Parathyroid adenoma (tissue), 2 donors: ENCODE measurements at regions not wholly inside any gene's neighbourhood (a gene's known extent, or its start where the extent isn't known, plus 50 kb on each side); places are given as distances from the start of the nearest gene placed in this dataset.
A peak's percentile ranks its signal among the peaks of the same experiment; 100 is the strongest.

ENCODE experiments used
- H2AFZ ChIP-seq: fragments of 300-600 bp; sonication (generic); one replicate; pipeline ENCODE4 v1.7.0; 2017; ENCODE audit warnings: antibody characterized with exemption, mild to moderate bottlenecking
- H3K27ac ChIP-seq: fragments of 300-600 bp; sonication (generic); one replicate; pipeline ENCODE4 v1.7.0; 2017
- H3K27me3 ChIP-seq: fragments of 300-600 bp; sonication (generic); one replicate; pipeline ENCODE4 v1.7.0; 2017; ENCODE audit warnings: low read length; ENCODE audit not compliant: control insufficient read depth, insufficient read depth
- H3K36me3 ChIP-seq: fragments of 300-600 bp; sonication (generic); one replicate; pipeline ENCODE4 v1.7.0; 2017; ENCODE audit warnings: low read length; ENCODE audit not compliant: control insufficient read depth, insufficient read depth
- H3K4me1 ChIP-seq: fragments of 300-600 bp; sonication (generic); one replicate; pipeline ENCODE4 v1.7.0; 2017; ENCODE audit warnings: control low read depth
- H3K4me2 ChIP-seq: fragments of 300-600 bp; sonication (generic); one replicate; pipeline ENCODE4 v1.7.0; 2017; ENCODE audit warnings: low read length
- H3K4me3 ChIP-seq: fragments of 300-600 bp; sonication (generic); one replicate; pipeline ENCODE4 v1.7.0; 2017; ENCODE audit warnings: low read depth, low read length
- H3K79me2 ChIP-seq: fragments of 300-600 bp; sonication (generic); one replicate; pipeline ENCODE4 v1.7.0; 2017; ENCODE audit warnings: control low read depth
- H3K9ac ChIP-seq: fragments of 300-600 bp; sonication (generic); one replicate; pipeline ENCODE4 v1.7.0; 2017; ENCODE audit warnings: mild to moderate bottlenecking
- H3K9me3 ChIP-seq: fragments of 300-600 bp; sonication (generic); one replicate; pipeline ENCODE4 v1.7.0; 2017; ENCODE audit warnings: low read length; ENCODE audit not compliant: control insufficient read depth
- CTCF ChIP-seq: fragments of 300-600 bp; sonication (generic); IDR thresholded peaks from one replicate; pipeline ENCODE4 v1.7.0; 2017; ENCODE audit warnings: antibody characterized with exemption, mild to moderate bottlenecking
- donor health status: primary hyperparathyroidism.

DNA sequence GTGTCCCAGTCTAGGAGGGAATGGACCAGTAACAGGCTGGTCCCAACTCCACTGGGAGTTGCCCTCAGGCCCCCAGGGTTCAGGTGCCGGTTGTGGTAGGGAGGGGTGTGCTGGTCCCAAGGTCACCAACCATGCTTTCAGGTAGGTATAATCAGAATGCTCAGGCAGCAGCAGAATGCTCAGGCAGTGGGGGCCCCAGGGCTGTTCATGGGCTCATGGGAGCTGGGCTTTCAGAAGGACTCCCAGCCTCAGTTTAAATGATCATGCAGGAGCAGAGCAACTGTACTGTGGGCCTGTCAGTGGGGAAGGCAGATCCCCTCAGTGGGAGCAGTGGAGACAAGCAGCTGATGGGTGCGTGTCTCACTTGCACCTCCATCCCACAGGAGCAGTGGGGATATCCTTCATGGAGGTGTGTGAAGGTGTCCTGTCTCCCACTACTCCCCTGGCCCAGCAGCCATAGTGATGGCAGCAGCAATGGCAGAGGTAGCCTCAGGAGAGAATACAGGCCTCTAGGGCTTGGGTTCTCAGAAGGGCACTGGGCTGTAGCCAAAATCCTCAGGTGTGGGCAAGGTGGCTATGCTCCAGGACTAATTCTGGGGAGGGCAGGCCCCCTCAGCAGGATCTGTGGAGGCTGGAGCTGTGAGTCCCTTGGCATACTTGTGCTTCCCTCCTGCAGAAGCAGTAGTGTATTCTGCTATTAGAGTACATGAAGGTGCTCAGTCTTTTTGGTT is 917.3 kb upstream of the B3GALT2 start:
- Histone ChIP-seq H3K9me3 (no peaks in the 10 kb centered on the region), H3K9ac (no peak overlapping the region), H3K4me1 (peaks cover 5% of the 10 kb centered on the region), H3K4me3 (no peak overlapping the region), H3K4me2 (no peak overlapping the region), H3K36me3 (no peaks in the 10 kb centered on the region), H3K79me2 (no peaks in the 10 kb centered on the region), H3K27ac (no peak overlapping the region), H2AFZ (no peak overlapping the region), H3K27me3 (no peaks in the 10 kb centered on the region)
- no peak for TF ChIP-seq CTCF

GRCh38 chr1:194103101-194103500 is 916.7 kb upstream of the B3GALT2 start:
- TF ChIP-seq CTCF, result no peak
- no peaks in the 10 kb centered on the region for H3K36me3 ChIP-seq
- no peak overlapping the region for H3K27ac ChIP-seq
- H3K27me3 ChIP-seq, result no peaks in the 10 kb centered on the region
- no peak overlapping the region for H3K4me3 ChIP-seq
- peaks cover 5% of the 10 kb centered on the region for H3K4me1 ChIP-seq
- H3K4me2 ChIP-seq, result no peak overlapping the region
- no peaks in the 10 kb centered on the region for H3K79me2 ChIP-seq
- H3K9me3 ChIP-seq, result no peaks in the 10 kb centered on the region
- no peak overlapping the region for H2AFZ ChIP-seq
- no peak overlapping the region for H3K9ac ChIP-seq

DNA sequence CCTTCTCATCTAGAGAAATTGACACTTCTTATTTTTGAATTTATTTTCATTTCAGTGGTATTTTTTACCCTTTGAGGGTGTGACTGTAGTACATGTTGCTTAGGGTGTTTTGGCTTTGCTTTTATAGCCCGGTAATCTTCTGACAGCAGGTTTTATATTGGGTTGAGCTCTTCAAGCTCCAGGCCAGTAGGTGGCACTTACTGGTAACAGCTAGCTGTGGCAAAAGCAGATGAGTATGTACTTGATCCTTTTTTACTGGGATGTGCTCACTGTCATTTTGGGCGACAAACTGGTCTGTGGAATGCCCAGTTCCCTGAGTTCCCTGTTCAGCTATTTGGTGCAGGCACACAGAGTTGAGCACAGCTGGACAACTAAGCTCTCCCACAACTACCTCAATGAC is 916.2 kb upstream of the B3GALT2 start:
- no peak overlapping the region for H3K27ac ChIP-seq
- no peaks in the 10 kb centered on the region for H3K36me3 ChIP-seq

GRCh38 chr1:194084755-194085154 is 898.3 kb upstream of the B3GALT2 start:
- no peak for TF ChIP-seq CTCF
- Histone ChIP-seq H3K9ac (no peak overlapping the region), H2AFZ (no peak overlapping the region), H3K27ac (no peak overlapping the region), H3K4me3 (no peak overlapping the region), H3K79me2 (no peaks in the 10 kb centered on the region), H3K4me1 (no peaks in the 10 kb centered on the region), H3K27me3 (no peaks in the 10 kb centered on the region), H3K4me2 (no peak overlapping the region), H3K9me3 (no peaks in the 10 kb centered on the region), H3K36me3 (no peaks in the 10 kb centered on the region)

More for the DNA sequence above, 916.2 kb upstream of the B3GALT2 start:
- H3K4me3 ChIP-seq, result no peak overlapping the region
- peak overlapping the region; percentile 22 for H2AFZ ChIP-seq
- no peaks in the 10 kb centered on the region for H3K79me2 ChIP-seq
- no peaks in the 10 kb centered on the region for H3K9me3 ChIP-seq
- no peak overlapping the region for H3K4me2 ChIP-seq
- H3K4me1 ChIP-seq, result peaks cover 5% of the 10 kb centered on the region
- no peak overlapping the region for H3K9ac ChIP-seq
- TF ChIP-seq CTCF, result peak; percentile 34
- H3K27me3 ChIP-seq, result no peaks in the 10 kb centered on the region

- Histone ChIP-seq H3K4me2 (no peak overlapping the region), H3K36me3 (no peaks in the 10 kb centered on the region), H3K4me3 (no peak overlapping the region), H3K4me1 (no peaks in the 10 kb centered on the region), H3K27me3 (no peaks in the 10 kb centered on the region), H3K9me3 (no peaks in the 10 kb centered on the region), H3K27ac (no peak overlapping the region), H2AFZ (no peak overlapping the region), H3K79me2 (no peaks in the 10 kb centered on the region), H3K9ac (no peak overlapping the region)
- no peak for TF ChIP-seq CTCF
Measured at GRCh38 chr1:194081444-194081843, 895.0 kb upstream of the B3GALT2 start.
